HG02623 (cell line): ENCODE measurements at regions not wholly inside any gene's neighbourhood (a gene's known extent, or its start where the extent isn't known, plus 50 kb on each side); places are given as distances from the start of the nearest gene placed in this dataset.
"Not testable (repeated sequence)": the region's sequence is repeated elsewhere in the genome, so short reads cannot be mapped to it uniquely, and the experiment has no call there.

Experiments
- ATAC-seq: cut with Tn5 transposase; IDR thresholded peaks from one replicate; pipeline ENCODE4 v1.9.1; 2021; ENCODE audit warnings: moderate library complexity; ENCODE audit not compliant: unreplicated experiment

DNA sequence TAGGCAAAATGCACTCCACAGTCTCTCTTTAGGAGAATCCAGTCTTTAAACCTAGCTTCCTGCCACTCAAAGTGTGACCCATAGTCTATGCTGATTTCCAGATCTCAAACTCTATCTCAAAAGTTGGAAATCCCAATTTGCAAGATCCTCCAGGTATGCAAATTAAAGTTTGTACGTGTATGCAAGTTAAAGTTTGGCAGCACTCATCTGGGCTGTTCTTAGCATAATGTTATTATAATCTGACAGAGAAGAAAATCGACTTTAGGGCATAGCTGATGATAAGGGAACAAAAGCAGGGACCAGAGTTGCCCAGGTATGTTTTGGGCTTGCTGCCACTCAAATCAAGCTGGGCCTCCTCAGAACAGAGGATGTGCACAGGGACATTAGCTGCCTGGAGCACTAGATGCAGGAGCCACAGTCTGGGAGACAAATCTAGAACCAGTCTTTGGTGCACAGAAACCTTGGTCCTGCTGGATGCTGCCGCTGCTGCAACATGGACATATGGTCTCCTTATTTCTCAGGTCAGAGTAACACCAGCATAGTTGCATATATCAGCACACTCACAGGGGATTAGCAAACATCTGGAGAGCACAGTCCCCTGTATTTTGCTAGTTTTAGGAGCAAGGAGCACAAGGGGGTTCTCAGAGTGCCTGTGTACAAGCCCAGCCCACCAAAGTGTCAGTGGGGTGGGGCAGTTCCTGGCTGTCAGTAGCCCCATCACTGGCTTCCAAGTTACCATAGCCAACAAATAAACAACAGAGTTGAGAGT, 242.6 kb downstream of the TTC32 start:
- no peak for ATAC-seq

- no peak for ATAC-seq
Observed at GRCh38 chr2:19656011-19656410, 245.8 kb downstream of the TTC32 start.

DNA sequence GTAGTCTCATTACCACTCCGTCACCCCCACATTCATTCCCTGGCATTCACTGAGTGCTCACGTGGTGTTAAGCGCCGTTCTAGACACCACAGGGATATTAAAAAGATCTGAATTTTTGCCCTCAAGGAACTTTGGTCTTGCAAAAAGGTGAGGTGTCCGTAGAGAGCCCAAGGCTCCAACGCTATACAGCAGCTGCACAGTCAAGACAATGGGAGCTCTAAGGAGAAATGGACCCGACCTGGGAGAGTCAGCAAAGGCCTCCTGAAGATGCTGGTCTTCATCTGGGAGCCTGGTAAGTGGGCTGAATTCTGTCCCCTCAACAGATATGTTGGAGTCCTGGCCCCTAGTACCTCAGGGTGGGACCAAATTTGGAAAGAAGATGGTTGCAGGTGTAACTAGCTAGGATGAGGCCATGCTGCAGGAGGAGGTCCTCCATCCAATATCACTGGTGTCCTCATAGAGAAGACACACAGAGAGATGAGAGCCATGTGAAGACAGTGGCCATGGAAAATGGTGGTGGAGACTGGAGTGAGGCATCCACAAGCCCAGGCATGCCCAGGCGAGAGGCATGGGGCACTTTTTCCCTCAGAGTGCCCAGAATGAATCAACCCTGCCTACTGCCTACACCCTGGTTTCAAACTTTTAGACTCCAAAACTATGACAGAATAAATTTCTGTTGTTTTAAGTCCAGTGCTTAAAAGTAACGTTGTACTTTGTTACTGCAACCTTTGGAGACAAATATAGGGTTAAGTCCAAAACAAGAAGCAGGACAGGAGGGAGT, 247.3 kb downstream of the TTC32 start:
- ATAC-seq: no peak

DNA sequence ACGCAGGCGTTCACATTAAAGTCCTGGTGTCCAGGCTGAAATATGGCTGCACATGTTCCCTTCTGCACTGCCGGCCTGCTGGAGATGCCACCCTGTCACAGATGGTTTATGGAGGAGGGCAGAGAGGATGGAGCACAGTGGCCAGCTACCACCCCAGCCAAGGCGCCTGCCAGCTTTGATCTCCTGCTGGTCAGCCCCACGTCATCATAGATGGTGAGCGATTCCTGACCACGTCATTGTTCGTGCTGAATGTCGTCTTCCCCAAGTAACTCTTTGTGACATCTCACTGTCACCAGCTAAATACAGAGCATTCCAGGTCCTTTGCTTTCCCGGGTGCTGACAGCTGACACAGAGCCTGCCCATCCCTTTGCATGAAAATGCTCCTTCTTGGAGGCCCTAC, 248.3 kb downstream of the TTC32 start:
- no peak for ATAC-seq

DNA sequence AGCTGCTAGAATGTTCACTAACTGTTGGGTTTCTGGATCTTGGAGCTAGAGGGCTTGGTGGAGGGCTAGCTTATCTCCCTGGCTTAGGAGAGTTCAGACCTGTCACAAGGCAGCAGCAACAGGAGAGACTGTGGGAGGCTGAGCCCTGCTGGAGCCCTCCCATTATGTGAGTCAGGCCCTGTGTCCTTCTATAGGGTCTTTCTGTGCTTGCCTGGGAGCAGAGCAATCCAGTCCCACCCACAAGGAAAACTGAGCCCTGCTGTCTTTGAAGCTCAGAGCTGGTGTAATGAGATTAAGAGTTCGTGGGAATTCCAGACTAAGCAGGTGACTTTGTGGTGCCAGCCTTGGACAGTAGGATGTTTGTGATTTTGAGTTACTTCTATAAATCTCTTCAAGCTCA, 249.0 kb downstream of the TTC32 start:
- no peak for ATAC-seq

DNA sequence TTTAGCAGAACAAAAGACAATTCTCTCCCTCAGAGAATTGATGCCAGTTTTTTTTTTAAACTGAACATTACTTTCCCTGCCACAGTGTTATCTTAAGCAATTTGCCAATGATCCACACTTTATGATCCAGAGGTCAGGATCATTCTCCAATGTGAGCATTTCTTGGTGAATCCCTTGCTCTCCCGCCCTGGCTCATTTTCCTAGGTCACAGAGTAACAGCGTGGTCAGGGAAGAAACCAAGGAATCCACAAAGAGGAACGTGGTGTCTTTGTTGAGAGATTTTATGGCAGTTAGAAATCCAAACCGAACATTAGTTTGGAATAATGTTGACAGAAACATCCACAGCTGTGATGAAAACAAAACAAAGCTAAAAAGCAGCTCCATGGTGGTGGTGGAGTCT, 250.3 kb downstream of the TTC32 start:
- no peak for ATAC-seq

DNA sequence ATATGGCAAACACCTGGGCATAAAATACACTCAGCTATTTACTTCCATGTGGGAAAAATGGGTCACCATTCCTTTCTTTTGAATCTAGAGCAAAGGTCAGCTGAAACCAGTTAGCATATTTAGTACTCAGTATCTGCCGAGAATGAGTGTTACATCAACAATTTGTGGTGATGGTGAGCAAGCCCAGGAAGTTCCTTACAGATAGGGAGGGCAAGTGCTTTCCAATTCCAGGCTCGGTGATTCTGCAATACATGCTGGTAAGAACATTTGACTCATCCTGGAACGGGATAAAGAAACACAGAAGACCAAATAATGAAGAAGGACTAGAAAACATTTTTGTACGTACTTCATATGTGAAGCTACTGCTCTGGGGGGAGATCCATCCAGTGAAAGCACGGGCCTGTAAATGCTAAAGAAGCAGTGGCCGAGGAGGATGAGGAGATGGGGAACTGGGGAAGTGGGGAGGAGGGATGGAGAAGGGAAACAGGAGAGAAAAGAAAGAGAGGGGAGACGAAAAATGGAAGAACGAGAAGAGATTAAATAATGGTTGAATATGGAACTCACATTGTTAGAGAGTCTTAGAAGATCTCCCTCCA, 251.9 kb downstream of the TTC32 start:
- no peak for ATAC-seq

- ATAC-seq: no peak
Observed at GRCh38 chr2:19649142-19649541, 252.6 kb downstream of the TTC32 start.

DNA sequence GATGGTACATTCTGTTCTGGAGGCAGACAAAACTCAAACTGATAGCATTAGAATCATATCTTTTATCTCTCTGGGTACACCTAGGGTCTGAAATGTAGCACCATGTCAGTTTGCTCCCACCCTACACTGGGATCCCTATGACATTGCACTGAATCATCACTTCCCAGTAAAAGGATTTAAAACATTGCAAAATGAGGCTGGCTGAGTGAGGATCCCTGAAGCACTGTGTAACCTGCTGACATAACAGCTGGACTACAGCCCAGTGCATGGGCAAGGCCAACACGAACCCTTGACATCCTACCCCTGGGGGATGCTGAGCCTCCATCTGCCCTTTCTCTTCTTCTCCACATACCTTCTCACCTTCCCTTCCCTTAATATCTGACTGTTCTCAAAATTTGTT, 253.2 kb downstream of the TTC32 start:
- ATAC-seq: no peak

DNA sequence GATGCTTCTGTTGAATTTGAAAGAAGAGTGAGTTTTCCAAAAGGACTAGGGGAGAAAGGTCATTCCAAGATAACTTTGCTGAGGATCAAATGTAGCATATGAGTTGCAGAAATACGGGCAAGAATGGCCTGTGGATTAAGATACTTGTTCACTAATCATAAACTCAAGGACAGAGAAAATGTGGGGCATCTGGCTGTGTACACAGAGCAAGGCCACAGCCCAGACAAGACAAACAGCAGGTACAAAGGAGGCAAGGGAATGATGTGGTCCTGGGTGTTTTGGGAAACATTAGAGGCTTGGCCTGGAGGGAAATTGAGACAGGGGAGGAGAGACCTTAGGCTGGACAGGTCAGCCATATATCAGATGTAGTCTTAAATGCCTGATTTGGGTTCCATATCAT, 254.8 kb downstream of the TTC32 start:
- ATAC-seq: no peak

DNA sequence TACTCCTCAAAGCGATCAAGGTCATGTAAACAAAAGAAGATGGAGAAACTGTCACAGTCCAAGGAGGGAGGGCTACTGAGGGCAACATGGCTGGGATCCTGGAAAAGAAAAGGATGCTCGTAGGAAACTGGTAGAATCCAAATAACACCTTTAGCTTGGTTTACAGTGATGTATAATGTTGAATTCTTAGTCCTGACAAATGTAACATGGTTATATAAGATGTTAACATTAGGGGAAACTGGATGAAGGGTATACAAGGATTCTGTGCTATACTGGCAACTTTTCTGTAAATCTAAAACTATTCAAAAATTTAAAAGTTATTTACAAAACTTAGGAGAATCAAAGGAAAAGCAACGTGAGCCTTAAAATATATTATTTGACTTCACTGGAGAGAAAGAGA, 257.0 kb downstream of the TTC32 start:
- ATAC-seq: no peak

DNA sequence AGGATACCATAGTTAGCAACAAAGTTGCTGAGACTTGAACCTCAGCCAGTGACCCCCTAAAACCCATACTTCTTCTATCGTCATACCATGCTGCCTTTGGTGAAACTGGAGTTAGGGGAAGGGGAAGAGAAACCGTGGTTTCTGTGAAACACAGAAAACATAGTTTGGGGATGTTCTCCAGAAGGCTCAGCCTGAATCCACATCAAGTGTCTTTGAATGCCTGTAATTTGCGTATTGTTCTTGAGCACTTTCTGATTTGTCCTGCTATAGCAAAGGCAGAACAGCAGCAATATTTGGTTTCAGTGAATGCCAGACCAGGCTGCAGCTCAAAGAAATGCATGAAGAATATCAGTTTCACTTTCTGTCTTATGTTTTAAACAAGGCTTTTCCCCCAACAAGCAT, 258.7 kb downstream of the TTC32 start:
- peak; percentile 54 for ATAC-seq

DNA sequence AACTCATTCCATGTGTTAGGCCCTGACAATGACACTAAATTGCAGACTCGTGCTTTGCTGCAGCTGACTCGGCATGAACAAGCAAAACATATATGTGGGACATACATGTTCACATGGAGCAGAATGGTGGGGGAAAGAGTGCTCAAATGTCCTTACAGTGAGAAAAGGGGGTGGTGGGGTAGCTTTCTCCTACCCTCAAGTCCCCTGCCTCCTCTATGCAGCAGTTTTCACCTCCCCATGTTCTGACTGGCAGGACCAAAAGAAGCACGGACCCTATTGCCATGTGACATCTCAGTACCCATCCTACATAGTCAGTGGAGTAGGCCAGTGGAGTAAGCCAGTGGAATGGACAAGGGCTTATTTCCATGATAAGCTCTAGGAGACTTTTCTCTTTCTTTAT, 259.3 kb downstream of the TTC32 start:
- ATAC-seq: no peak

GRCh38 chr2:19635951-19636510, 265.8 kb downstream of the TTC32 start:
- ATAC-seq: no peak

DNA sequence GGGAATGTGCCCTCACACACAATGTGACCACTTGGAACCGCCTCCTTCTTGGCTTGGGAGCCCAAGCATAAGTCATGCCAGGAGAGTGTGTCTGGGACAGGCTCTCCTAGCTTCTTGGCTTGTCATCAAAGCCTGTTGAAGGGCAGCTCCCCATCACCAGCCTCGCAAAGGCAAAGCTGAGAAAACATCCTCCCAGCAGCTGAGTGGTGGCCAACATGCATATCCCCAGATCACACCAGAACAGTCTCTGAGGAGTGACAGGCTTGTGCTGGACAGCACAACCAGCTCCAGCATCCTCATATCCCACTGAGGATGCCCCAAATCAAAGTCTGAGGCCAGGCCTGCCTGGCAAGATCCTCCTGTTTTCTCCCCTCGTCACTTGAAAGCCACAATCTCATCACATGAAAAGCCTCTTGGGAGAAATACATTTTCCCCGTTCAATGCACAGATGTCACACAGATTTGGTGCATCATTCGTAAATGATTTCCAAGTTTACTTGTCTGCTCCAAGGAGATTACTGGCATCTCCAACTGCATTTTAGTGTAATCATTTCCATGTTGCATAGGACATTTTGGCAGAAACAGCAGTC, 269.3 kb downstream of the TTC32 start:
- no peak for ATAC-seq

GRCh38 chr2:19631871-19632270, 269.9 kb downstream of the TTC32 start:
- ATAC-seq: no peak

- ATAC-seq: no peak
Observed at GRCh38 chr2:19630921-19631320, 270.9 kb downstream of the TTC32 start.

DNA sequence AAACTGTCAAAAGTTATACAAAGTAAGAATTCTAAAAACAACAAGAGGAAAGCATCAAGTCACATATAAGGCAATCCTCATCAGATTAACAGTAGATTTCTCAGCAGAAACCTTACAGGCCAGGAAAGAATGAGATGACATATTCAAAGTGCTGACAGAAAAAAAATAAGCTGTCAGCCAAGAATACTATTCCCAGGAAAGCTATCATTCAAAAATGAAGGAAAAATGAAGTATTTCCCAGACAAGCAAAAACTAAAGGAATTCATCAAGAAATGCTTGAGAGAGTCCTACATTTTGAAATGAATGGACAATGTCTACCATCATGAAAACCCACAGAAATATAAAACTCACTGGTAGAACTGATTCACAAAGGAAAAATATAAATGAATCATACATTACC, 268.9 kb upstream of the OSR1 start:
- ATAC-seq: no peak

DNA sequence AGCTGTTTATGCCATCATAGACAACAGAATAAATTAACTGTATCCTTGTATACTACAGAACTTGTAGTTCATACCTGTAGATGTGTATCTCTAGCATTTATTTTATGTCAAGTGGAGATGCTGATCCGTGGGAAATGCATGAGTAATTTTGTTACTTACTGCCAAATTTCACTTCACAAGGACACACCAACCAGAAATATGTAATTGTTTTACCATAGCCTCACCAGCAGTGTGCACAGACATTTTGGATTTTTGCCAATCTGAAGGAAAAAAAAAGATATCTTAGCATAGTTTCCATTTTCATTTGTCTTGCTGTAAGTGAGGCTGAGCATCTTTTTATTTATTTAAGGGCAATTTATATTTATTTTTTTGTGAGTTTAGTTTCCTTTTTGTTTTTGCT, 265.1 kb upstream of the OSR1 start:
- ATAC-seq: no peak

- ATAC-seq: no peak
Observed at GRCh38 chr2:19617257-19617848, 258.9 kb upstream of the OSR1 start.

GRCh38 chr2:19615402-19615801, 257.0 kb upstream of the OSR1 start:
- ATAC-seq: not testable (repeated sequence)
